ENCODE measurements at regions not wholly inside any gene's neighbourhood (a gene's known extent, or its start where the extent isn't known, plus 50 kb on each side); places are given as distances from the start of the nearest gene placed in this dataset.
A peak's percentile ranks its signal among the peaks of the same experiment; 100 is the strongest.

DNA sequence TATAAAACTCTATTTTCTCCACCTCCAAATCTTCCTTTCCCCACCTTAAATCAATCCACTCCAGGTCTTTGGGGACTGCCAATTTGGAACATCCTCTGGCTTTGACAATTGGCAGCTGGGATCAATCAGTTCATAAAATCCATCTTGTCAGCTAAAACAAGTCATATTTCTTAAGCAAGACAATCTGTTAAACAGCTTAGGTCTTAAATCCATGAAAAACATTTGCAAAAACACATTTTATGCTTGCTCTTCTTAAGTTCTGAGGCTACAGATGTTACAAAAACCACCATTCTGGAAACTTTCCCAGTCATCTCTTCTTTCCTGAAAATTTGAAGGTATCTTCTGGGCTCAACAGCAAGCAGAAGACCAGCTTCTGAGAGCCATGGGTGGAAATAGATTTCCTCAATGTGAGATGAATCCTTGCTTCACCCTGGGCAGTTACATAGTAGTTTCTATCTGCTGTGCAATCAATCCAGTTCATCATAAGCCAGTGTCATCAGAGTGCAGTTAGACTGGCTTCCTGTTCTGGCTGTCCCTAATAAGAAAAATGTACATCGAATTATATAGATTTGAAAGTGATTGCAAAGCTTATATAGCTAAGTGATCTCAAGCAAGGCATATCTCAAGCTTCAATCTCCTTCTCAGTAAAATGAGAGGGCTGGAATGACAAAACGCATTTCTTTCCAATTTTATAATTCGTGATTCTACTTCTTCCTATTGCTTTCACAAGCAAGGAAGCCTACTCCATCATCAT, 402.7 kb upstream of the INTU start:
- no peak overlapping the region for H3K4me3 Mint-ChIP-seq
- H3K27ac Mint-ChIP-seq: peak overlapping the region in 2 of 3 experiments; percentile 62 to 63
- H3K27me3 Mint-ChIP-seq (ENCODE audit: low read depth): no peaks in the 10 kb centered on the region
- peaks cover 23% of the 10 kb centered on the region for H3K4me1 Mint-ChIP-seq
- peaks cover under 1% of the 10 kb centered on the region for H3K9me3 Mint-ChIP-seq
- TF ChIP-seq, protein P1, sequence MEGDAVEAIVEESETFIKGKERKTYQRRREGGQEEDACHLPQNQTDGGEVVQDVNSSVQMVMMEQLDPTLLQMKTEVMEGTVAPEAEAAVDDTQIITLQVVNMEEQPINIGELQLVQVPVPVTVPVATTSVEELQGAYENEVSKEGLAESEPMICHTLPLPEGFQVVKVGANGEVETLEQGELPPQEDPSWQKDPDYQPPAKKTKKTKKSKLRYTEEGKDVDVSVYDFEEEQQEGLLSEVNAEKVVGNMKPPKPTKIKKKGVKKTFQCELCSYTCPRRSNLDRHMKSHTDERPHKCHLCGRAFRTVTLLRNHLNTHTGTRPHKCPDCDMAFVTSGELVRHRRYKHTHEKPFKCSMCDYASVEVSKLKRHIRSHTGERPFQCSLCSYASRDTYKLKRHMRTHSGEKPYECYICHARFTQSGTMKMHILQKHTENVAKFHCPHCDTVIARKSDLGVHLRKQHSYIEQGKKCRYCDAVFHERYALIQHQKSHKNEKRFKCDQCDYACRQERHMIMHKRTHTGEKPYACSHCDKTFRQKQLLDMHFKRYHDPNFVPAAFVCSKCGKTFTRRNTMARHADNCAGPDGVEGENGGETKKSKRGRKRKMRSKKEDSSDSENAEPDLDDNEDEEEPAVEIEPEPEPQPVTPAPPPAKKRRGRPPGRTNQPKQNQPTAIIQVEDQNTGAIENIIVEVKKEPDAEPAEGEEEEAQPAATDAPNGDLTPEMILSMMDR (IDR thresholded peaks at IDR 0.05; ENCODE audit: unreplicated experiment in 3 of 3): no peak
- H3K36me3 Mint-ChIP-seq (ENCODE audit: low read depth): peaks cover 3% of the 10 kb centered on the region

- H3K36me3 Mint-ChIP-seq (ENCODE audit: low read depth): no peaks in the 10 kb centered on the region
- peak overlapping the region in 2 of 3 experiments; percentile 89 to 94 for H3K27ac Mint-ChIP-seq
- TF ChIP-seq, protein P1 (IDR thresholded peaks at IDR 0.05; ENCODE audit: unreplicated experiment in 3 of 3): no peak
- no peaks in the 10 kb centered on the region for H3K9me3 Mint-ChIP-seq
- no peaks in the 10 kb centered on the region for H3K27me3 Mint-ChIP-seq (ENCODE audit: low read depth)
- H3K4me1 Mint-ChIP-seq: peaks cover 29% of the 10 kb centered on the region
- no peak overlapping the region for H3K4me3 Mint-ChIP-seq
These were observed 395.9 kb upstream of the INTU start for GRCh38 chr4:127236889-127237288.

DNA sequence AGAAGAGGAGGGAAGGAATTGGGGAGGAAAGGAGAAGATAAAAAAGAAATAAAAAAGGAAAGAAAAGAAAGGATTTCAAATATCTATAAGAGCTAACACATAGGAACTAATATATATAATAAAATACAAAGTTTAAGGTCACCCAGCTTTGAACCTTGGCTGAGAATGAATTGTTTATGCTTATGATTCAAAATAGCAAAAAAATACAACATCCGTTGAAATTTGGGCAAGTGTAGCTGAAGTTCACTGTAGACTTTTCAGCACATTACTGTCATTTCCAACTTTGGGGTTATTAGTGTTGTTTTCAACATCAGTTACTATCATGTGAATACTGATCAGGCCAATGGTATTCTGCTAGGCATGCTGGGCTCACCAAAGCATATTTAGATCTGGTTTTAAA, 395.2 kb upstream of the INTU start:
- H3K27ac Mint-ChIP-seq: peak overlapping the region; percentile 42 to 94 (median 89)
- H3K4me3 Mint-ChIP-seq: no peak overlapping the region
- H3K4me1 Mint-ChIP-seq: peaks cover 23% of the 10 kb centered on the region
- no peaks in the 10 kb centered on the region for H3K36me3 Mint-ChIP-seq (ENCODE audit: low read depth)
- H3K27me3 Mint-ChIP-seq (ENCODE audit: low read depth): no peaks in the 10 kb centered on the region
- TF ChIP-seq, protein P1 (IDR thresholded peaks at IDR 0.05; ENCODE audit: unreplicated experiment in 3 of 3): no peak
- H3K9me3 Mint-ChIP-seq: no peaks in the 10 kb centered on the region

DNA sequence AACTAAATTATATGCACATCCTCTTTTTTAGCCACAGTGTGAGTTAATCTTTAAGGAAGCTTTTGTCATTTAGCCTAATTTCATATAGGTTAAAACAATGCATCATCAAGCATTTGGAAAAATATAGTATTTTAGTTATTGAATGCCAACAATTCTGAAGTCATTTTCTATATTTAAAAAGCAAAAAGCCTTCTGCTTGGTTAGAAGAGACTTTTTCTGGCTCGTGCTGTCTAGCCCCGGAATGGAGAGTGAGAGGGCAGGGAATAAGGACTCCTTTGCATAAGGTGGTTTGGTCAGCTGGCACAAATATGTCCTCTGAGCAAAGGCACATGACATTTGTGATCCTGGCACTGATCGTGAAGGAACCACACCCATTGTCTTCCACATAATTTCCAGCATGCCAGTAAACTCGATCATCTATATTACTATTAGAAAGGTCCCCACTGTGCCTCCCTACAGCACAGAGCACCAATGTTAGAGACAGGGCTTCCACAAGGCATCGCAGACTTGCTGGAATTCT, 393.7 kb upstream of the INTU start:
- Mint-ChIP-seq H3K27me3 (ENCODE audit: low read depth) (no peaks in the 10 kb centered on the region), H3K9me3 (no peaks in the 10 kb centered on the region), H3K4me1 (peaks cover 23% of the 10 kb centered on the region), H3K27ac (peak overlapping the region in 2 of 3 experiments; percentile 58 to 84), H3K4me3 (no peak overlapping the region), H3K36me3 (ENCODE audit: low read depth) (no peaks in the 10 kb centered on the region)
- TF ChIP-seq, protein P1 (IDR thresholded peaks at IDR 0.05; ENCODE audit: unreplicated experiment in 3 of 3): no peak

DNA sequence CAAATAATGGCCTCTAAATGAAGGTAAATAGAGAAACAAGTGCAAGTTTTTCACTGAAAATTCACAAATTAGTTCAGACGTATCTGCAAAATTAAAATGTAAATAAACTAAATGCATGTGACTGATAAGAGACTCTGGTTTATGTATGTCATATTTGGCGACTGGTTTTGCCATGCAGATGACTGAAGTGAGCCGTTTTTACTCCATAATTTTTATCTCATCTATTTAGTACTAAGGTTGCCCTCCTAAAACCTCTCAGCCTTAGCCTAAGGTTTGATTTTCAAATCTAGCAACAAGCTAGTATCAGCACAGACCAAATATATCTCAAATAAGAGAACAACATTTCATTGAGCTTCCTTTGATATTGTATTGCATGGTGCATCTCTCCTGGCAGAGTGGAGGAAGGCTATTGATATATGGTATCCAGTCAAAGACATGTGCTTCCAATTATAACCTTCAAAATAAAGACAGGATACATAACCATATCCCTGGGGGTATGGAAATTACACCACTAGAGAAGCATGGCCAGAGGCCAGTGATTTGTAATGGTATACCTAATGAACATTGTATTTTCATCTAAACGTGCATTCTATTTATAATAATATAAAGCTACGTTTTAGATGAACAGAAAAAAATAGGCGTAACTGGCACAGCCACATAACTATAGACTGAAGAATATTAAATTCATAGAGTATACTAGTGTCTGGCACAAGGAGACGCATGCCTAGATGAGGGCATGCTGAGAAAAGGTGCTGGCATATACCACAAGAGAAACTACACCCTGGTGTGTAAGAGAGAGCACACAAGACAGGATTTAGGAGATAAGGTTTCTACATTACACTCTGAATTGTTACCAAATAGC, 392.6 kb upstream of the INTU start:
- Mint-ChIP-seq H3K36me3 (ENCODE audit: low read depth) (no peaks in the 10 kb centered on the region), H3K27ac (peak overlapping the region; percentile 33 to 84 (median 82)), H3K4me3 (no peak overlapping the region), H3K9me3 (no peaks in the 10 kb centered on the region), H3K27me3 (ENCODE audit: low read depth) (no peaks in the 10 kb centered on the region), H3K4me1 (peaks cover 23% of the 10 kb centered on the region)
- TF ChIP-seq, protein P1 (IDR thresholded peaks at IDR 0.05; ENCODE audit: unreplicated experiment in 3 of 3): no peak

Measured in nephron (organoid).